ENCODE measurements at regions not wholly inside any gene's neighbourhood (a gene's known extent, or its start where the extent isn't known, plus 50 kb on each side); places are given as distances from the start of the nearest gene placed in this dataset.

DNA sequence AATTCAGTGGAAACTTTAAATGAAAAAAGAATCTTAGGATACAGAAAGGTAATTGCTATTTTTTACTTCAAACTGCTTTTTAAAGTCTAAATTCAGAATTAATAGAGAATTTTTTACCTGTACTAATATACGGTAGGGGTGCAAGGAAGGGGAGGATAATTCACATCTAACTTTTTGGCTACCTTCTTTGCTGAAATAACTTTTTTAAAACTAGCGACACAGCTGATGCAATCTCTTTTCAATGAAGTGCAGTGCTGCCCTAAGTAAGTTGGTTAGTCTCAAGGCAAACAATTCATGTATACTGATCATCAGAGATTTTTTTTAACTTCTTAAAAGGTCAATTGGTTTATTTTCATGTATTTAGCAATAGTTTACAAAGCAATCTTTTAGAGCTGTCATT is 119.8 kb downstream of the NEDD1 start:
- TF ChIP-seq, protein P1, sequence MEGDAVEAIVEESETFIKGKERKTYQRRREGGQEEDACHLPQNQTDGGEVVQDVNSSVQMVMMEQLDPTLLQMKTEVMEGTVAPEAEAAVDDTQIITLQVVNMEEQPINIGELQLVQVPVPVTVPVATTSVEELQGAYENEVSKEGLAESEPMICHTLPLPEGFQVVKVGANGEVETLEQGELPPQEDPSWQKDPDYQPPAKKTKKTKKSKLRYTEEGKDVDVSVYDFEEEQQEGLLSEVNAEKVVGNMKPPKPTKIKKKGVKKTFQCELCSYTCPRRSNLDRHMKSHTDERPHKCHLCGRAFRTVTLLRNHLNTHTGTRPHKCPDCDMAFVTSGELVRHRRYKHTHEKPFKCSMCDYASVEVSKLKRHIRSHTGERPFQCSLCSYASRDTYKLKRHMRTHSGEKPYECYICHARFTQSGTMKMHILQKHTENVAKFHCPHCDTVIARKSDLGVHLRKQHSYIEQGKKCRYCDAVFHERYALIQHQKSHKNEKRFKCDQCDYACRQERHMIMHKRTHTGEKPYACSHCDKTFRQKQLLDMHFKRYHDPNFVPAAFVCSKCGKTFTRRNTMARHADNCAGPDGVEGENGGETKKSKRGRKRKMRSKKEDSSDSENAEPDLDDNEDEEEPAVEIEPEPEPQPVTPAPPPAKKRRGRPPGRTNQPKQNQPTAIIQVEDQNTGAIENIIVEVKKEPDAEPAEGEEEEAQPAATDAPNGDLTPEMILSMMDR (IDR thresholded peaks at IDR 0.05): no peak
- no peak for TF ChIP-seq POLR2A (IDR thresholded peaks at IDR 0.05)

Measured in esophagus squamous epithelium (tissue), 4 donors.